Activated CD4-positive, alpha-beta T cell treated with anti-CD3 and anti-CD28 coated beads for 48 hours (primary cell): ENCODE measurements at regions not wholly inside any gene's neighbourhood (a gene's known extent, or its start where the extent isn't known, plus 50 kb on each side); places are given as distances from the start of the nearest gene placed in this dataset.
"Not testable (repeated sequence)": the region's sequence is repeated elsewhere in the genome, so short reads cannot be mapped to it uniquely, and the experiment has no call there.

Experiments
- DNase-seq: peaks from one replicate; pipeline ENCODE4 v3.0.0-alpha.2; 2020

- not testable (repeated sequence) for DNase-seq
These were observed 874.6 kb upstream of the MBL2 start for GRCh38 chr10:53647221-53647620.

GRCh38 chr10:53646525-53646924 is 873.9 kb upstream of the MBL2 start:
- DNase-seq = no peak

- DNase-seq = no peak
These were observed 873.4 kb upstream of the MBL2 start for GRCh38 chr10:53645951-53646350.

GRCh38 chr10:53638006-53638405 is 865.4 kb upstream of the MBL2 start:
- no peak for DNase-seq

- DNase-seq = no peak
These were observed 852.1 kb upstream of the MBL2 start for GRCh38 chr10:53624722-53625121.

GRCh38 chr10:53622201-53622600 is 849.6 kb upstream of the MBL2 start:
- DNase-seq = no peak

GRCh38 chr10:53619671-53620070 is 847.1 kb upstream of the MBL2 start:
- no peak for DNase-seq

- no peak for DNase-seq
These were observed 835.1 kb upstream of the MBL2 start for GRCh38 chr10:53607691-53608090.

- DNase-seq = no peak
These were observed 834.4 kb upstream of the MBL2 start for GRCh38 chr10:53606981-53607380.

GRCh38 chr10:53601260-53601875 is 828.8 kb upstream of the MBL2 start:
- no peak for DNase-seq

GRCh38 chr10:53598914-53599313 is 826.3 kb upstream of the MBL2 start:
- DNase-seq = no peak

GRCh38 chr10:53597835-53598251 is 825.3 kb upstream of the MBL2 start:
- DNase-seq = no peak

GRCh38 chr10:53580465-53580864 is 807.9 kb upstream of the MBL2 start:
- no peak for DNase-seq

GRCh38 chr10:53579773-53580172 is 807.2 kb upstream of the MBL2 start:
- DNase-seq = no peak

- no peak for DNase-seq
These were observed 801.4 kb upstream of the MBL2 start for GRCh38 chr10:53574024-53574423.

- DNase-seq = no peak
These were observed 800.9 kb upstream of the MBL2 start for GRCh38 chr10:53573498-53573897.

GRCh38 chr10:53572799-53573198 is 800.2 kb upstream of the MBL2 start:
- DNase-seq = no peak

- DNase-seq = no peak
These were observed 797.6 kb upstream of the MBL2 start for GRCh38 chr10:53570221-53570620.

- no peak for DNase-seq
These were observed 796.9 kb upstream of the MBL2 start for GRCh38 chr10:53569455-53569854.

GRCh38 chr10:53548664-53549063 is 776.1 kb upstream of the MBL2 start:
- no peak for DNase-seq

GRCh38 chr10:53547364-53547763 is 774.8 kb upstream of the MBL2 start:
- no peak for DNase-seq

GRCh38 chr10:53543410-53543809 is 770.8 kb upstream of the MBL2 start:
- DNase-seq = no peak

GRCh38 chr10:53537508-53537907 is 764.9 kb upstream of the MBL2 start:
- no peak for DNase-seq

- DNase-seq = no peak
These were observed 763.7 kb upstream of the MBL2 start for GRCh38 chr10:53536322-53536721.

- no peak for DNase-seq
These were observed 761.8 kb upstream of the MBL2 start for GRCh38 chr10:53534428-53534827.

GRCh38 chr10:53528974-53529373 is 756.4 kb upstream of the MBL2 start:
- DNase-seq = no peak
